Fibroblast of lung (primary cell): ENCODE measurements at regions not wholly inside any gene's neighbourhood (a gene's known extent, or its start where the extent isn't known, plus 50 kb on each side); places are given as distances from the start of the nearest gene placed in this dataset.

ENCODE experiments used
- DNase-seq, 2 donors: peaks; one replicate each; pipeline versions ENCODE4 v3.0.0 to v3.0.0-alpha.2; 2010; ENCODE audit warnings: low read depth in 2 of 2
- H2AFZ ChIP-seq: 2 replicates; pipeline ENCODE4 v1.5.1; 2012; ENCODE audit warnings: low read length, control low read depth, inconsistent platforms
- H3K27ac ChIP-seq: 2 replicates; pipeline ENCODE4 v1.5.1; 2011; ENCODE audit warnings: low read length, control low read depth; ENCODE audit not compliant: insufficient read depth
- H3K27me3 ChIP-seq: 2 replicates; pipeline ENCODE4 v1.5.1; 2011; ENCODE audit warnings: mild to moderate bottlenecking, low read length; ENCODE audit not compliant: control insufficient read depth, insufficient read depth
- H3K36me3 ChIP-seq: 2 replicates; pipeline ENCODE4 v1.5.1; 2011; ENCODE audit warnings: low read length; ENCODE audit not compliant: control insufficient read depth, insufficient read depth
- H3K4me1 ChIP-seq: 2 replicates; pipeline ENCODE4 v1.5.1; 2011; ENCODE audit warnings: low read length; ENCODE audit not compliant: control insufficient read depth, insufficient read depth; ENCODE audit errors: extremely low read depth
- H3K4me2 ChIP-seq: 2 replicates; pipeline ENCODE4 v1.5.1; 2011; ENCODE audit warnings: low read length, control low read depth; ENCODE audit not compliant: insufficient read depth; ENCODE audit errors: extremely low read depth
- H3K4me3 ChIP-seq, 4 experiments: fragments of 200-600 bp in 1 of 4; sonication (generic) in 1 of 4; replicated peaks in 1 of 4; 2 replicates each; pipeline ENCODE4 v1.5.1; 2011 to 2016; ENCODE audit warnings: low read length in 4 of 4, low read depth in 3 of 4, mild to moderate bottlenecking in 3 of 4, control low read depth in 2 of 4, inconsistent platforms in 1 of 4, mixed read lengths in 1 of 4; ENCODE audit not compliant: insufficient read depth in 1 of 4; ENCODE audit errors: control extremely low read depth in 1 of 4
- H3K79me2 ChIP-seq: 2 replicates; pipeline ENCODE4 v1.5.1; 2012; ENCODE audit warnings: mild to moderate bottlenecking, low read length, inconsistent platforms; ENCODE audit not compliant: control insufficient read depth, insufficient read depth
- H3K9ac ChIP-seq: 2 replicates; pipeline ENCODE4 v1.5.1; 2011; ENCODE audit warnings: mild to moderate bottlenecking, low read length, control low read depth; ENCODE audit not compliant: insufficient read depth
- H3K9me3 ChIP-seq: 2 replicates; pipeline ENCODE4 v1.5.1; 2012; ENCODE audit warnings: low read depth, low read length; ENCODE audit not compliant: control insufficient read depth, insufficient read depth
- H4K20me1 ChIP-seq: 2 replicates; pipeline ENCODE4 v1.5.1; 2011; ENCODE audit warnings: low read length; ENCODE audit not compliant: control insufficient read depth, insufficient read depth; ENCODE audit errors: extremely low read depth
- CTCF ChIP-seq, 2 donors: IDR thresholded peaks in 1 of 2; conservative IDR thresholded peaks in 1 of 2; 1 replicate in 1 of 2; 2 replicates in 1 of 2; pipeline ENCODE4 v1.5.1; 2011 to 2012; ENCODE audit warnings: low read length in 2 of 2, control low read depth in 1 of 2, inconsistent platforms in 1 of 2, low read depth in 1 of 2, mild to moderate bottlenecking in 1 of 2
- EZH2 ChIP-seq: IDR thresholded peaks from 2 replicates; pipeline ENCODE4 v1.5.1; 2012; ENCODE audit warnings: low read length, control low read depth, mild to moderate bottlenecking; ENCODE audit errors: missing control alignments

GRCh38 chr9:20271096-20271495 lies 351.2 kb downstream of the MLLT3 start:
- Histone ChIP-seq H3K9ac (no peak overlapping the region), H3K4me3 (no peak overlapping the region), H3K4me2 (no peak overlapping the region), H2AFZ (no peak overlapping the region), H4K20me1 (no peaks in the 10 kb centered on the region), H3K27me3 (no peaks in the 10 kb centered on the region), H3K4me1 (no peaks in the 10 kb centered on the region), H3K36me3 (no peaks in the 10 kb centered on the region), H3K27ac (no peak overlapping the region), H3K79me2 (no peaks in the 10 kb centered on the region), H3K9me3 (no peaks in the 10 kb centered on the region)
- no peak for TF ChIP-seq EZH2
- TF ChIP-seq CTCF (conservative IDR thresholded peaks at IDR 0.05 in 1 of 2, IDR thresholded peaks at IDR 0.05 in 1 of 2; ENCODE audit: low read depth in 1 of 2, low read length in 2 of 2): no peak
- DNase-seq: no peak

- TF ChIP-seq EZH2: no peak
- TF ChIP-seq CTCF (conservative IDR thresholded peaks at IDR 0.05 in 1 of 2, IDR thresholded peaks at IDR 0.05 in 1 of 2; ENCODE audit: low read depth in 1 of 2, low read length in 2 of 2): no peak
- H3K9me3 ChIP-seq: no peaks in the 10 kb centered on the region
- no peaks in the 10 kb centered on the region for H3K36me3 ChIP-seq
- H3K9ac ChIP-seq: no peak overlapping the region
- H3K4me2 ChIP-seq: no peak overlapping the region
- no peak overlapping the region for H3K27ac ChIP-seq
- H3K4me3 ChIP-seq: no peak overlapping the region
- H3K27me3 ChIP-seq: no peaks in the 10 kb centered on the region
- no peak for DNase-seq
- H3K4me1 ChIP-seq: no peaks in the 10 kb centered on the region
- no peaks in the 10 kb centered on the region for H3K79me2 ChIP-seq
- no peak overlapping the region for H2AFZ ChIP-seq
- H4K20me1 ChIP-seq: no peaks in the 10 kb centered on the region
Observed at GRCh38 chr9:20270161-20270560, 352.1 kb downstream of the MLLT3 start.

- Histone ChIP-seq H3K4me1 (no peaks in the 10 kb centered on the region), H3K27me3 (no peaks in the 10 kb centered on the region), H3K27ac (no peak overlapping the region), H3K79me2 (no peaks in the 10 kb centered on the region), H3K4me2 (no peak overlapping the region), H4K20me1 (no peaks in the 10 kb centered on the region), H3K9me3 (no peaks in the 10 kb centered on the region), H3K4me3 (no peak overlapping the region), H2AFZ (no peak overlapping the region), H3K9ac (no peak overlapping the region), H3K36me3 (no peaks in the 10 kb centered on the region)
- no peak for TF ChIP-seq CTCF (conservative IDR thresholded peaks at IDR 0.05 in 1 of 2, IDR thresholded peaks at IDR 0.05 in 1 of 2; ENCODE audit: low read depth in 1 of 2, low read length in 2 of 2)
- no peak for TF ChIP-seq EZH2
- DNase-seq: no peak
Observed at GRCh38 chr9:20269620-20270019, 352.7 kb downstream of the MLLT3 start.
